Neural crest cell (in vitro differentiated cells): ENCODE measurements at regions not wholly inside any gene's neighbourhood (a gene's known extent, or its start where the extent isn't known, plus 50 kb on each side); places are given as distances from the start of the nearest gene placed in this dataset.

Experiments used
- DNase-seq: peaks from one replicate; pipeline ENCODE4 v3.0.0; 2021; ENCODE audit warnings: low read depth, mixed read lengths, low spot score
- H3K27ac Mint-ChIP-seq: one replicate; pipeline ENCODE4 v1.8.0; 2021; ENCODE audit warnings: mild to moderate bottlenecking, mixed read lengths; ENCODE audit not compliant: unreplicated experiment
- H3K27me3 Mint-ChIP-seq: 2 replicates; pipeline ENCODE4 v1.8.0; 2021; ENCODE audit warnings: low read depth, mild to moderate bottlenecking, mixed read lengths
- H3K36me3 Mint-ChIP-seq: 2 replicates; pipeline ENCODE4 v1.8.0; 2021; ENCODE audit warnings: low read depth, mild to moderate bottlenecking, mixed read lengths
- H3K4me1 Mint-ChIP-seq: 2 replicates; pipeline ENCODE4 v1.8.0; 2021; ENCODE audit warnings: mixed read lengths
- H3K4me3 Mint-ChIP-seq: one replicate; pipeline ENCODE4 v1.8.0; 2021; ENCODE audit warnings: mild to moderate bottlenecking, mixed read lengths
- H3K9me3 Mint-ChIP-seq: 2 replicates; pipeline ENCODE4 v1.8.0; 2021; ENCODE audit warnings: mixed read lengths
- TF ChIP-seq, protein P1 (sequence below): fragments of 200-600 bp; sonication (generic); conservative IDR thresholded peaks from 2 replicates; pipeline ENCODE4 v1.5.0; 2021; ENCODE audit warnings: antibody characterized with exemption, mild to moderate bottlenecking

DNA sequence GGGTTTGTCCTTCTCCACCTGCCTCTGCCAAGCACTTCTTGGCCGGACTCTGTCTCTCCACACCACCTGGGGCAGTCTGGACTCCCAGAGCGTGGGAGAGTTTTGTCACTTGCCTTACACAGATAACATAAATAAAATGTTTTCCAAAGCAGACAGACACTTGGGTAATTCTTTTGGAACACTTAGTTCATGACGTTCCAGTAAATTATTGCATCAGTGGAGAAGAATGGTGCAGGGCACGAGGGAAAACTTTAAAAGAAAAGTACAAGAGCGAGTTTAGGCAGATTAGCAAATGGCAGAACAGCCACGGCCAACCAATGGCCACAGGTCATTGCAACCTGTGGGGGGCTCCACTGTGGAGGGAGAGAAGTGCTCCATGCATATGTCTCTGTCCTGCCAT, 170.6 kb upstream of the GRB10 start:
- TF ChIP-seq, protein P1, sequence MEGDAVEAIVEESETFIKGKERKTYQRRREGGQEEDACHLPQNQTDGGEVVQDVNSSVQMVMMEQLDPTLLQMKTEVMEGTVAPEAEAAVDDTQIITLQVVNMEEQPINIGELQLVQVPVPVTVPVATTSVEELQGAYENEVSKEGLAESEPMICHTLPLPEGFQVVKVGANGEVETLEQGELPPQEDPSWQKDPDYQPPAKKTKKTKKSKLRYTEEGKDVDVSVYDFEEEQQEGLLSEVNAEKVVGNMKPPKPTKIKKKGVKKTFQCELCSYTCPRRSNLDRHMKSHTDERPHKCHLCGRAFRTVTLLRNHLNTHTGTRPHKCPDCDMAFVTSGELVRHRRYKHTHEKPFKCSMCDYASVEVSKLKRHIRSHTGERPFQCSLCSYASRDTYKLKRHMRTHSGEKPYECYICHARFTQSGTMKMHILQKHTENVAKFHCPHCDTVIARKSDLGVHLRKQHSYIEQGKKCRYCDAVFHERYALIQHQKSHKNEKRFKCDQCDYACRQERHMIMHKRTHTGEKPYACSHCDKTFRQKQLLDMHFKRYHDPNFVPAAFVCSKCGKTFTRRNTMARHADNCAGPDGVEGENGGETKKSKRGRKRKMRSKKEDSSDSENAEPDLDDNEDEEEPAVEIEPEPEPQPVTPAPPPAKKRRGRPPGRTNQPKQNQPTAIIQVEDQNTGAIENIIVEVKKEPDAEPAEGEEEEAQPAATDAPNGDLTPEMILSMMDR = no peak
- Mint-ChIP-seq H3K27ac (peak overlapping the region; percentile 40), H3K27me3 (no peaks in the 10 kb centered on the region), H3K36me3 (peaks cover 10% of the 10 kb centered on the region), H3K4me1 (peaks cover 40% of the 10 kb centered on the region), H3K9me3 (peaks cover 12% of the 10 kb centered on the region), H3K4me3 (no peak overlapping the region)
- DNase-seq = no peak

- Mint-ChIP-seq H3K4me1 (peaks cover 33% of the 10 kb centered on the region), H3K27me3 (no peaks in the 10 kb centered on the region), H3K9me3 (peaks cover 13% of the 10 kb centered on the region), H3K4me3 (no peak overlapping the region), H3K36me3 (peaks cover 11% of the 10 kb centered on the region), H3K27ac (no peak overlapping the region)
- DNase-seq = no peak
- TF ChIP-seq, protein P1 = no peak
These were observed 169.8 kb upstream of the GRB10 start for GRCh38 chr7:50952544-50952943.

GRCh38 chr7:50952120-50952519, 169.4 kb upstream of the GRB10 start:
- Mint-ChIP-seq H3K27ac (no peak overlapping the region), H3K4me3 (no peak overlapping the region), H3K4me1 (peaks cover 30% of the 10 kb centered on the region), H3K36me3 (peaks cover 11% of the 10 kb centered on the region), H3K27me3 (no peaks in the 10 kb centered on the region), H3K9me3 (peaks cover 13% of the 10 kb centered on the region)
- TF ChIP-seq, protein P1 = no peak
- no peak for DNase-seq

GRCh38 chr7:50943482-50943881, 160.8 kb upstream of the GRB10 start:
- Mint-ChIP-seq H3K9me3 (peaks cover 3% of the 10 kb centered on the region), H3K36me3 (peaks cover 5% of the 10 kb centered on the region), H3K4me3 (no peak overlapping the region), H3K27me3 (no peaks in the 10 kb centered on the region), H3K27ac (no peak overlapping the region), H3K4me1 (peaks cover 10% of the 10 kb centered on the region)
- TF ChIP-seq, protein P1 = no peak
- DNase-seq = no peak

DNA sequence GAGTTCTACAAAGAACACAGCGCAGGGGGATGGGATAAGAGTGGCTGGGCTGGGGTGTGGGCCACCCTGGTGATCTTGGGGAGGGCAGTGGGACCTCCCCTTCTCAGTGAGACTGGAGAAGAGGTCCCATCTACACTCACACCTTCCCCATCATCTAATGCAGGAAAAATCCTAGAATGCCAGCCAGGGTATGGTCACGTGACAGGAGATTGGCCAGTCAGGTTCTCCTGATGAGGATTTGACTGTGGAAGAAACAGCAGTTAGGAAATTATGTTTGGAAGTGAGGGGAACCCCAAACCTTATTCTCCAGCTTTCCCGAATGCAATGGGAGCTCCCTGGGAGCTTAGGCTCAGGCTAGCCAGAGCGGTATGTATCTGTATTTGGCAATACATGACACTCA, 158.8 kb upstream of the GRB10 start:
- H3K27ac Mint-ChIP-seq = no peak overlapping the region
- H3K27me3 Mint-ChIP-seq = no peaks in the 10 kb centered on the region
- peaks cover 5% of the 10 kb centered on the region for H3K9me3 Mint-ChIP-seq
- TF ChIP-seq, protein P1 = no peak
- H3K4me3 Mint-ChIP-seq = no peak overlapping the region
- peaks cover 10% of the 10 kb centered on the region for H3K4me1 Mint-ChIP-seq
- DNase-seq = no peak
- H3K36me3 Mint-ChIP-seq = peaks cover 3% of the 10 kb centered on the region

DNA sequence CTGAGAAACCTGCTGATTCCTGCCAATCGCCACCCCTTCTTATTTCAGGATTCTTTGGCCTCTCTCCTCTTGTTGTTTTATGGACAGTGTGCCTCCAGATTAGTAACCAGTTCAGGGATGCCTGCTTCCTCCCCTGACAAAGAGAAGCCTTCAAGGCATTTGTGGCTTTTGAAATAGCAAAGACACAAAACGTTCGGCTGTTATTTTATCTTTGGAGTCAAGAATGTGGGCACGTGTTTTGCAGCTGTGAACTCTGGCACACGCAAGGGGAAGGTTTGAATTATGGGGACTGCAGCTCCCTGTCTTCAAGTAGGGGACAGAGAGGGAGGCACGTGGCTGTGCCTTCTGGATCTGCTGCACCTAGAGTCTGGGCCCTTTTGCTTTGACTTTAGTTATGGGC, 157.9 kb upstream of the GRB10 start:
- peaks cover 10% of the 10 kb centered on the region for H3K4me1 Mint-ChIP-seq
- DNase-seq = no peak
- no peak overlapping the region for H3K27ac Mint-ChIP-seq
- no peak overlapping the region for H3K4me3 Mint-ChIP-seq
- peaks cover 11% of the 10 kb centered on the region for H3K9me3 Mint-ChIP-seq
- H3K27me3 Mint-ChIP-seq = no peaks in the 10 kb centered on the region
- TF ChIP-seq, protein P1 = no peak
- H3K36me3 Mint-ChIP-seq = peaks cover 7% of the 10 kb centered on the region
